ENCODE measurements at regions not wholly inside any gene's neighbourhood (a gene's known extent, or its start where the extent isn't known, plus 50 kb on each side); places are given as distances from the start of the nearest gene placed in this dataset.

- H3K27me3 Mint-ChIP-seq: no peaks in the 10 kb centered on the region
- no peak for TF ChIP-seq CTCF (IDR thresholded peaks at IDR 0.05)
- H3K27ac Mint-ChIP-seq: no peak overlapping the region
- no peak for DNase-seq
- intact Hi-C loops (cut with micrococcal nuclease): no loop called here
- H3K9me3 Mint-ChIP-seq: no peaks in the 10 kb centered on the region
- no peaks in the 10 kb centered on the region for H3K4me1 Mint-ChIP-seq (ENCODE audit: low read depth)
- ChIA-PET CTCF (no interaction called here), POLR2A (interaction anchor here (0.6 kb wide), 1 partner anchor 78 kb away, joined by 3 read pairs; no protein-coding TSS in a partner anchor)
- H3K36me3 Mint-ChIP-seq (ENCODE audit: low read depth): no peaks in the 10 kb centered on the region
- no peak for ATAC-seq
- H3K4me3 Mint-ChIP-seq: no peak overlapping the region
These were observed 101.9 kb upstream of the KCNH8 start for GRCh38 chr3:19046440-19046839.

GRCh38 chr3:19030522-19030839 is 117.8 kb upstream of the KCNH8 start:
- H3K36me3 Mint-ChIP-seq (ENCODE audit: low read depth): no peaks in the 10 kb centered on the region
- no peak for TF ChIP-seq CTCF (IDR thresholded peaks at IDR 0.05)
- DNase-seq (peak; percentile 49), ATAC-seq (peak; percentile 69)
- ChIA-PET CTCF (interaction anchor here (0.8 to 2.2 kb wide), 5 partner anchors 9 to 1189 kb away, joined by 3 to 7 read pairs (median 3); no protein-coding TSS in a partner anchor), POLR2A (no interaction called here)
- peaks cover 2% of the 10 kb centered on the region for H3K4me1 Mint-ChIP-seq (ENCODE audit: low read depth)
- H3K4me3 Mint-ChIP-seq: no peak overlapping the region
- intact Hi-C loops (cut with micrococcal nuclease): no loop called here
- peaks cover 1% of the 10 kb centered on the region for H3K27me3 Mint-ChIP-seq
- H3K27ac Mint-ChIP-seq: no peak overlapping the region
- no peaks in the 10 kb centered on the region for H3K9me3 Mint-ChIP-seq

- no peaks in the 10 kb centered on the region for H3K9me3 Mint-ChIP-seq
- no peaks in the 10 kb centered on the region for H3K36me3 Mint-ChIP-seq (ENCODE audit: low read depth)
- H3K27ac Mint-ChIP-seq: no peak overlapping the region
- CTCF ChIA-PET: interaction anchor here (0.8 to 2.2 kb wide), 4 partner anchors 14 to 1188 kb away, joined by 3 to 7 read pairs (median 4); no protein-coding TSS in a partner anchor
- TF ChIP-seq CTCF (IDR thresholded peaks at IDR 0.05): no peak
- peak; percentile 77 for ATAC-seq
- DNase-seq: no peak
- intact Hi-C loops (cut with micrococcal nuclease): no loop called here
- H3K4me1 Mint-ChIP-seq (ENCODE audit: low read depth): peaks cover 2% of the 10 kb centered on the region
- POLR2A ChIA-PET: no interaction called here
- H3K27me3 Mint-ChIP-seq: peaks cover 1% of the 10 kb centered on the region
- H3K4me3 Mint-ChIP-seq: no peak overlapping the region
These were observed 118.3 kb upstream of the KCNH8 start for GRCh38 chr3:19029837-19030521.

GRCh38 chr3:19025441-19025840 is 122.9 kb upstream of the KCNH8 start:
- no peak for TF ChIP-seq CTCF (IDR thresholded peaks at IDR 0.05)
- Mint-ChIP-seq H3K27me3 (peaks cover 1% of the 10 kb centered on the region), H3K27ac (no peak overlapping the region), H3K36me3 (ENCODE audit: low read depth) (no peaks in the 10 kb centered on the region), H3K4me3 (no peak overlapping the region), H3K4me1 (ENCODE audit: low read depth) (peaks cover 2% of the 10 kb centered on the region), H3K9me3 (no peaks in the 10 kb centered on the region)
- ATAC-seq: no peak
- intact Hi-C loops (cut with micrococcal nuclease): no loop called here
- ChIA-PET CTCF (no interaction called here), POLR2A (no interaction called here)
- DNase-seq: no peak

- H3K27ac Mint-ChIP-seq: no peak overlapping the region
- no peaks in the 10 kb centered on the region for H3K9me3 Mint-ChIP-seq
- ATAC-seq: no peak
- no peaks in the 10 kb centered on the region for H3K36me3 Mint-ChIP-seq (ENCODE audit: low read depth)
- TF ChIP-seq CTCF (IDR thresholded peaks at IDR 0.05): no peak
- H3K4me3 Mint-ChIP-seq: no peak overlapping the region
- ChIA-PET POLR2A (no interaction called here), CTCF (no interaction called here)
- peaks cover 1% of the 10 kb centered on the region for H3K27me3 Mint-ChIP-seq
- H3K4me1 Mint-ChIP-seq (ENCODE audit: low read depth): no peaks in the 10 kb centered on the region
- no peak for DNase-seq
- intact Hi-C loops (cut with micrococcal nuclease): no loop called here
These were observed 125.8 kb upstream of the KCNH8 start for GRCh38 chr3:19022546-19022945.

Measured in activated CD8-positive, alpha-beta T cell treated with anti-CD3 and anti-CD28 coated beads for 36 hours (primary cell).